HepG2 (cell line): ENCODE measurements at regions not wholly inside any gene's neighbourhood (a gene's known extent, or its start where the extent isn't known, plus 50 kb on each side); places are given as distances from the start of the nearest gene placed in this dataset.

Source experiments
- ATAC-seq: fragments of 200-7000 bp; cut with Tn5 transposase; 3 replicates; pipeline ENCODE4 v1.9.1; 2020; ENCODE audit warnings: mild to moderate bottlenecking, moderate library complexity
- BruUV-seq: library from RNA; stranded (reverse); fragments of 400-500 nt; replicated peaks from 2 replicates; lab custom pipeline; 2021; lab: Mats Ljungman, UMichigan
- CTCF ChIA-PET: fragments of 300-600 bp; formaldehyde crosslinking; extraction: SDS; loops from one replicate; lab custom pipeline; 2021; ENCODE audit warnings: low total read pairs, inconsistent platforms, low intra/inter-chr PET ratio; lab: Yijun Ruan, JAX
- POLR2A ChIA-PET: fragments of 350-600 bp; sonication (Branson Sonifier 250); formaldehyde crosslinking; loops from one replicate; lab custom pipeline; 2020; ENCODE audit warnings: antibody characterized with exemption, inconsistent platforms; lab: Yijun Ruan, JAX
- DNase-seq: peaks from one replicate; pipeline ENCODE4 v3.0.0-alpha.2; 2015; ENCODE audit warnings: low spot score
- FAIRE-seq: peaks from 3 replicates; lab custom pipeline; 2011; peaks lifted over from hg19 to GRCh38; lab: Jason Lieb, UNC
- H2AFZ ChIP-seq: one replicate; pipeline ENCODE4 v1.6.1; 2011; ENCODE audit warnings: low read length, inconsistent platforms
- H3K27ac ChIP-seq: fragments of 300-600 bp; 3 replicates; pipeline ENCODE4 v1.8.0; 2011; ENCODE audit warnings: mixed run types, mild to moderate bottlenecking, mixed read lengths, low read length, inconsistent platforms; ENCODE audit not compliant: insufficient read depth; ENCODE audit errors: extremely low read length
- H3K27me3 ChIP-seq, 2 experiments: fragments of 200-600 bp in 1 of 2; 2 replicates in 1 of 2; 3 replicates in 1 of 2; pipeline versions ENCODE4 v1.6.0 to v1.8.0; 2011; ENCODE audit warnings: low read length in 2 of 2, mild to moderate bottlenecking in 2 of 2, moderate library complexity in 2 of 2, inconsistent platforms in 1 of 2; ENCODE audit not compliant: insufficient read depth in 2 of 2, control insufficient read depth in 1 of 2
- H3K36me3 ChIP-seq, 2 experiments: fragments of 200-600 bp in 1 of 2; replicated peaks in 1 of 2; 2 replicates in 1 of 2; 3 replicates in 1 of 2; pipeline versions ENCODE4 v1.5.1 to v1.8.0; 2011; ENCODE audit warnings: low read length in 2 of 2, inconsistent platforms in 1 of 2; ENCODE audit not compliant: insufficient read depth in 2 of 2, control insufficient read depth in 1 of 2
- H3K4me1 ChIP-seq: 2 replicates; pipeline ENCODE4 v1.5.1; 2012; ENCODE audit warnings: low read length, inconsistent platforms; ENCODE audit not compliant: insufficient read depth
- H3K4me2 ChIP-seq: 2 replicates; pipeline ENCODE4 v1.6.0; 2011; ENCODE audit warnings: low read depth, low read length, inconsistent platforms
- H3K4me3 ChIP-seq, 3 experiments: fragments of 200-600 bp in 1 of 3; sonication (generic), shearing (Covaris generic) in 1 of 3; replicated peaks in 1 of 3; 2 replicates each; pipeline ENCODE4 v1.5.1; 2011 to 2016; ENCODE audit warnings: low read length in 3 of 3, inconsistent platforms in 2 of 3, low read depth in 2 of 3, mild to moderate bottlenecking in 2 of 3, control low read depth in 1 of 3, mixed read lengths in 1 of 3; ENCODE audit not compliant: insufficient read depth in 1 of 3
- H3K79me2 ChIP-seq: one replicate; pipeline ENCODE4 v1.6.1; 2011; ENCODE audit warnings: low read length, inconsistent platforms; ENCODE audit not compliant: insufficient read depth
- H3K9ac ChIP-seq: 2 replicates; pipeline ENCODE4 v1.6.0; 2011; ENCODE audit warnings: mild to moderate bottlenecking, low read depth, low read length, inconsistent platforms; ENCODE audit not compliant: insufficient read depth
- H3K9me3 ChIP-seq: 2 replicates; pipeline ENCODE4 v1.5.1; 2012; ENCODE audit warnings: mild to moderate bottlenecking, low read length
- H4K20me1 ChIP-seq: 2 replicates; pipeline ENCODE4 v1.6.0; 2011; ENCODE audit warnings: inconsistent platforms, mild to moderate bottlenecking, low read length, moderate library complexity; ENCODE audit not compliant: insufficient read depth
- ARID5B ChIP-seq: IDR thresholded peaks from 2 replicates; pipeline ENCODE4 v1.4.0; 2020; ENCODE audit warnings: mild to moderate bottlenecking, missing genetic modification reagents
- DMAP1 ChIP-seq: IDR thresholded peaks from 2 replicates; pipeline ENCODE4 v1.6.1; 2016
- GLMP ChIP-seq: sonication (generic); formaldehyde crosslinking; IDR thresholded peaks from 2 replicates; pipeline ENCODE4 v1.9.0; 2021; ENCODE audit warnings: missing genetic modification reagents, mild to moderate bottlenecking, borderline replicate concordance
- MAFG ChIP-seq: sonication (generic); formaldehyde crosslinking; IDR thresholded peaks from 2 replicates; pipeline ENCODE4 v1.5.1; 2020; ENCODE audit warnings: mild to moderate bottlenecking, missing genetic modification reagents
- RAD51 ChIP-seq: fragments of 450-650 bp; IDR thresholded peaks from 2 replicates; pipeline ENCODE4 v1.6.1; 2016; ENCODE audit warnings: borderline replicate concordance
- STAT5B ChIP-seq: sonication (generic); formaldehyde crosslinking; IDR thresholded peaks from 2 replicates; pipeline ENCODE4 v1.4.0; 2020; ENCODE audit warnings: missing genetic modification reagents
- TFDP1 ChIP-seq: IDR thresholded peaks from 2 replicates; pipeline ENCODE4 v1.6.1; 2016; ENCODE audit warnings: missing compliant biosample characterization, missing genetic modification reagents, borderline replicate concordance
- TIGD3 ChIP-seq: sonication (generic); formaldehyde crosslinking; IDR thresholded peaks from 2 replicates; pipeline ENCODE4 v1.5.1; 2020; ENCODE audit warnings: mild to moderate bottlenecking, missing genetic modification reagents, borderline replicate concordance
- XRCC5 ChIP-seq: fragments of 200-400 bp; formaldehyde crosslinking; optimal IDR thresholded peaks from 2 replicates; pipeline ENCODE3; 2017; ENCODE audit warnings: mild to moderate bottlenecking, low read length
- ZNF260 ChIP-seq: sonication (generic); formaldehyde crosslinking; IDR thresholded peaks from 2 replicates; pipeline ENCODE4 v1.4.0; 2020; ENCODE audit warnings: missing genetic modification reagents, low read depth, mild to moderate bottlenecking, borderline replicate concordance
- ZNF317 ChIP-seq: sonication (generic); formaldehyde crosslinking; IDR thresholded peaks from 2 replicates; pipeline ENCODE4 v1.5.0; 2020; ENCODE audit warnings: mild to moderate bottlenecking, missing genetic modification reagents
- ZNF878 ChIP-seq: sonication (generic); formaldehyde crosslinking; IDR thresholded peaks from 2 replicates; pipeline ENCODE4 v1.8.1; 2023; ENCODE audit warnings: mild to moderate bottlenecking, missing genetic modification reagents, moderate library complexity
- WGBS: methylation state at CpG from one replicate; pipeline ENCODE4 v1.1.6; 2017; ENCODE audit warnings: low lambda C conversion rate; 5-methylcytosine and 5-hydroxymethylcytosine counted together
- in situ Hi-C: cut with HindIII; loops from 2 replicates; pipeline ENCODE4 v1.10.0; 2017; ENCODE audit warnings: low pct_unique_long_range_greater_than_20kb; ENCODE audit not compliant: extremely low pct_ligation_motif_present
- intact Hi-C: fragments of 100-400 bp; cut with micrococcal nuclease; formaldehyde crosslinking; loops from one replicate; pipeline ENCODE4 v1.10.0; 2022; ENCODE audit not compliant: unreplicated experiment
- TF ChIP-seq, protein P1 (sequence below): sonication (generic); formaldehyde crosslinking; IDR thresholded peaks from 2 replicates; pipeline ENCODE4 v1.4.0; 2020; ENCODE audit warnings: missing genetic modification reagents
- TF ChIP-seq, protein P2 (sequence below): sonication (generic); formaldehyde crosslinking; conservative IDR thresholded peaks from 2 replicates; pipeline ENCODE4 v1.4.0; 2020; ENCODE audit warnings: missing genetic modification reagents

DNA sequence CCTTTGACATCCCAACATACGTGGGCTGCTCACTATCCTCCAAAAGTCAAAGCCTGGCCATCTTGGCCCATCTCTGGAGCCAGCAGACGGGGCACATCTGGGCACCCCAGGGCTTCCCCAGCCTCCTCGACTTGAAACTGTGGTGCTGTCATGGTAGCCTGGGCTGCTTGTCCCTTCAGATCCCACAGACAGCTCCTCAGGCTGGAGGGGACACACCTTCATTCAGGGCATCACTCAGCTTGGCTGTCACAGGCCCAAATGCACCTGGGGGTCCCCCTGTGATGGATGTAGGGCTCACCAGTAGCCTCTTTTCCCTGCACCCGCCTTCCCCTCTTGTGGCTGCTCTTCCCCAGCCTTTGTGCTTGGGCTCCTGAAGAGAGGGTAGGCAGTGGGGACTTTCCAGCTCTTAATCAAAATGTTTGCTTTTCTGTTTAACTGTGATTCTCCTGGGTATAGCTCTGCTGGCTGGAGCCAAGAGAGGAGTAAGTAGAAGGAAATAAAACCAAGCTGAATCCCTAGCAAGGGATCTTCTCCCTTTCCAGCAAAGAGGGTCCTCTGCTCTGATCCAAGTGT, 92.3 kb downstream of the GYPC start:
- DNase-seq (no peak), FAIRE-seq (no peak), ATAC-seq (no peak)
- Histone ChIP-seq H3K36me3 (no peaks in the 10 kb centered on the region), H3K79me2 (no peaks in the 10 kb centered on the region), H3K27me3 (peaks cover 1 to 2% of the 10 kb centered on the region in 2 experiments; a peak in 2 of 5 replicates), H3K9ac (no peak overlapping the region), H3K4me2 (no peak overlapping the region), H3K4me3 (no peak overlapping the region), H3K27ac (no peak overlapping the region), H2AFZ (no peak overlapping the region), H3K9me3 (no peaks in the 10 kb centered on the region), H3K4me1 (no peaks in the 10 kb centered on the region), H4K20me1 (no peaks in the 10 kb centered on the region)
- TF ChIP-seq ZNF260 = no peak
- no peak for TF ChIP-seq RAD51
- no peak for TF ChIP-seq MAFG (CRISPR knock-in tag)
- TF ChIP-seq, protein P1, sequence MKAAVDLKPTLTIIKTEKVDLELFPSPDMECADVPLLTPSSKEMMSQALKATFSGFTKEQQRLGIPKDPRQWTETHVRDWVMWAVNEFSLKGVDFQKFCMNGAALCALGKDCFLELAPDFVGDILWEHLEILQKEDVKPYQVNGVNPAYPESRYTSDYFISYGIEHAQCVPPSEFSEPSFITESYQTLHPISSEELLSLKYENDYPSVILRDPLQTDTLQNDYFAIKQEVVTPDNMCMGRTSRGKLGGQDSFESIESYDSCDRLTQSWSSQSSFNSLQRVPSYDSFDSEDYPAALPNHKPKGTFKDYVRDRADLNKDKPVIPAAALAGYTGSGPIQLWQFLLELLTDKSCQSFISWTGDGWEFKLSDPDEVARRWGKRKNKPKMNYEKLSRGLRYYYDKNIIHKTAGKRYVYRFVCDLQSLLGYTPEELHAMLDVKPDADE (CRISPR knock-in tag) = no peak
- no peak for TF ChIP-seq TIGD3 (CRISPR knock-in tag)
- TF ChIP-seq, protein P2, sequence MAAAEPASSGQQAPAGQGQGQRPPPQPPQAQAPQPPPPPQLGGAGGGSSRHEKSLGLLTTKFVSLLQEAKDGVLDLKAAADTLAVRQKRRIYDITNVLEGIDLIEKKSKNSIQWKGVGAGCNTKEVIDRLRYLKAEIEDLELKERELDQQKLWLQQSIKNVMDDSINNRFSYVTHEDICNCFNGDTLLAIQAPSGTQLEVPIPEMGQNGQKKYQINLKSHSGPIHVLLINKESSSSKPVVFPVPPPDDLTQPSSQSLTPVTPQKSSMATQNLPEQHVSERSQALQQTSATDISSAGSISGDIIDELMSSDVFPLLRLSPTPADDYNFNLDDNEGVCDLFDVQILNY (CRISPR knock-in tag) = no peak
- no peak for TF ChIP-seq ZNF317
- no peak for TF ChIP-seq XRCC5
- TF ChIP-seq ARID5B (CRISPR knock-in tag) = no peak
- no peak for TF ChIP-seq TFDP1
- no peak for TF ChIP-seq DMAP1 (CRISPR knock-in tag)
- no peak for TF ChIP-seq ZNF878 (CRISPR knock-in tag)
- no peak for TF ChIP-seq GLMP
- TF ChIP-seq STAT5B (CRISPR knock-in tag) = no peak
- CTCF ChIA-PET = no interaction called here
- no TSS peak for BruUV-seq
- intact Hi-C loops (no loop called here), in situ Hi-C loops (no loop called here)
- POLR2A ChIA-PET = no interaction called here
- 1% methylated on average over 4 of the region's 4 CpGs for WGBS
